Epithelial cell of esophagus (primary cell): ENCODE measurements at regions not wholly inside any gene's neighbourhood (a gene's known extent, or its start where the extent isn't known, plus 50 kb on each side); places are given as distances from the start of the nearest gene placed in this dataset.

ENCODE experiments used
- DNase-seq: peaks from one replicate; pipeline ENCODE4 v3.0.0; 2010; ENCODE audit warnings: low read depth
- H3K4me3 ChIP-seq: 2 replicates; pipeline ENCODE4 v1.5.1; 2011; ENCODE audit warnings: mild to moderate bottlenecking, low read length, control low read depth
- TF ChIP-seq, protein P1 (sequence below): IDR thresholded peaks from 2 replicates; pipeline ENCODE4 v1.5.1; 2011; ENCODE audit warnings: low read depth, mild to moderate bottlenecking, low read length, control low read depth, inconsistent platforms; ENCODE audit not compliant: insufficient read depth; ENCODE audit errors: missing control alignments

DNA sequence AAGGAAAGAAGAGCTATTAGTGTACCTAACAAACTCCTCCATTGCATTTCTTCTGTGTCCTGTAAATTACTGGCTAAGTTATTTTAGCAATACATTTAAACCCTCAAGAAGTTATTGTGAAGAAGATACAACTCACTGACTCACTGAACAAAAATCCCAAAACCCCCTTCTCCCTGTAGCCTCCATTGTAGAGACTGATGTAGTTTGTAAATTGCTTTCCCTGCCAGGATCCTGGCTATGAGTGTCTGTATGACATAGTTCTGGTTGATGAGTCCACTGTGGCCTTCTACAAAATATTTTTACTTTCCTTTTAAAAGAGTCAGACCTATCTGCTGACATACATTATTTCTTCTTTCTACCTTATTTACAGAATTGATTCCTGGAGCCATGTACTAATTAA, 155.6 kb downstream of the SLC6A15 start:
- DNase-seq = no peak
- TF ChIP-seq, protein P1, sequence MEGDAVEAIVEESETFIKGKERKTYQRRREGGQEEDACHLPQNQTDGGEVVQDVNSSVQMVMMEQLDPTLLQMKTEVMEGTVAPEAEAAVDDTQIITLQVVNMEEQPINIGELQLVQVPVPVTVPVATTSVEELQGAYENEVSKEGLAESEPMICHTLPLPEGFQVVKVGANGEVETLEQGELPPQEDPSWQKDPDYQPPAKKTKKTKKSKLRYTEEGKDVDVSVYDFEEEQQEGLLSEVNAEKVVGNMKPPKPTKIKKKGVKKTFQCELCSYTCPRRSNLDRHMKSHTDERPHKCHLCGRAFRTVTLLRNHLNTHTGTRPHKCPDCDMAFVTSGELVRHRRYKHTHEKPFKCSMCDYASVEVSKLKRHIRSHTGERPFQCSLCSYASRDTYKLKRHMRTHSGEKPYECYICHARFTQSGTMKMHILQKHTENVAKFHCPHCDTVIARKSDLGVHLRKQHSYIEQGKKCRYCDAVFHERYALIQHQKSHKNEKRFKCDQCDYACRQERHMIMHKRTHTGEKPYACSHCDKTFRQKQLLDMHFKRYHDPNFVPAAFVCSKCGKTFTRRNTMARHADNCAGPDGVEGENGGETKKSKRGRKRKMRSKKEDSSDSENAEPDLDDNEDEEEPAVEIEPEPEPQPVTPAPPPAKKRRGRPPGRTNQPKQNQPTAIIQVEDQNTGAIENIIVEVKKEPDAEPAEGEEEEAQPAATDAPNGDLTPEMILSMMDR = no peak
- no peak overlapping the region for H3K4me3 ChIP-seq

DNA sequence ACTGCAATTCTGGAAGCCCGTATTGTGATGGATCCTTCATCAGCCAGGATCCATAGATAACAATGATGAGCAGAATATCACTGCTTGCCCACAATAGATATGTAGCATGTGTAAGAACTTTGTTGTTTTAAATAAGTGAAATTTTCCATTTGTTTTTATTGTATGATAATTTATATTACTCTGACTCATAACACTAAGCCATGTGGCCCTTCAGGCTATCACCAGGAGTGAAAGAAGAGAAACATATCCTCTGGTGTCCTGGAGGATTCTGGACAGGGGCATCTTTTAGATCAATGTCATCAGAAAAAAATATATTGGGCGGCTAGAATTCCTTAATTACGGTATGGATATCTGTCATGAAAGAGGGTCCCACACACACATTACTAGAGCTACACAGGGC, 167.5 kb downstream of the SLC6A15 start:
- TF ChIP-seq, protein P1 = no peak
- DNase-seq = no peak
- no peak overlapping the region for H3K4me3 ChIP-seq

DNA sequence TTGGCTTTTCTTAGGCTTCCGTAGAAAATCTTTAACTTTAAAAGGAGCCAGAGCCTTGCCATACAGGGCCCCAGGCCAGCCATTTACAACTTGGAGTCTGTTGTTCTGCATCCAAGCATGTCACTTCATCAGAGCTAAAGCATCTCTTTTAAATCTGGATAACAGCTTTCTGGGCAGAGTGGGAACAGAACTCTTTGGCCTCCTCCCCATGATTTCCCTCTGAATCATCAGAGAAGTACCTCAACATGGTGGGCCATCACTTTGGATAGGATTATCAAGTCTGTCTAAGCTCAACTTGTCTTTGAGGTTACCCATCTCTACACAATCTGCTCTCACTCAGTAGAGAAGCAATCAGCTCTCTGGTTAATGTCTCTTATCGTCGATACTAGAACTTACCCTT, 170.9 kb downstream of the SLC6A15 start:
- DNase-seq = no peak
- TF ChIP-seq, protein P1 = no peak
- no peak overlapping the region for H3K4me3 ChIP-seq

DNA sequence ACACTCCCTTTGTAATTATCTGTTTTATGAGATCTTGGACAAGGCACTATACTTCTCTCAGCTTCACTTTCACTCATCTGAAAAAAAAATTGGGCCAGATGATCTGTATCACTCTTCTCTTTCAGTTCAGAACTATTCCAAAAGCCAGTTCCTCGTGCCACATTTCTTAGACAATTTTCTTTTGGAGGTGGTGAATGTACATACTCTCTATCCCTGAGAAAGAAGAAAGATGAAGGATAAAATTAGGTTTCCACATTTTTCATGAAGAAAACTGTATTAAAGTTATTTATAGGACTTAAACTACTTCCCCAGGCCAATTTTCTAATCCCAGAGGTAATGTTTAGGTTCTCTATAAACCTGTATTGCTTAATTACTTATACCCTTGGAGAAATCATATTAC, 171.6 kb downstream of the SLC6A15 start:
- H3K4me3 ChIP-seq = no peak overlapping the region
- TF ChIP-seq, protein P1 = no peak
- no peak for DNase-seq

DNA sequence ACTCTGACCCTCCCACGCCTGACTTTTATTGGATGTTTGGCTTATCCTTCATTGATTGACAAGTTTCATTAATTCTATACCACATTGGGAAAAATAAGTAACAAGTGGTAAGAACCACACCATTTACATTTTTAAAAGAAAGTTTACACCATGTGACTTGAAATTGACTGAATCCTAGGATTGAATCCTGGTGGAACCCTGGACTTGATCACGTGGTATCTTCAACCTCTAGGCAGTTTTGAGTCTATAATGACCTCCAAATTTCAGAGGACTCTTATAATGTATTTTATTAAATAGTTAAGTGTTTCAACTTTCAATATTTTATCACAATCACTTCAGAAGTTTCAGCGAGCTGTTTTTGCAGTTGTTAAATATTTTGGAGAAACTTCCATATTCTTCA, 172.0 kb downstream of the SLC6A15 start:
- TF ChIP-seq, protein P1 = no peak
- no peak for DNase-seq

DNA sequence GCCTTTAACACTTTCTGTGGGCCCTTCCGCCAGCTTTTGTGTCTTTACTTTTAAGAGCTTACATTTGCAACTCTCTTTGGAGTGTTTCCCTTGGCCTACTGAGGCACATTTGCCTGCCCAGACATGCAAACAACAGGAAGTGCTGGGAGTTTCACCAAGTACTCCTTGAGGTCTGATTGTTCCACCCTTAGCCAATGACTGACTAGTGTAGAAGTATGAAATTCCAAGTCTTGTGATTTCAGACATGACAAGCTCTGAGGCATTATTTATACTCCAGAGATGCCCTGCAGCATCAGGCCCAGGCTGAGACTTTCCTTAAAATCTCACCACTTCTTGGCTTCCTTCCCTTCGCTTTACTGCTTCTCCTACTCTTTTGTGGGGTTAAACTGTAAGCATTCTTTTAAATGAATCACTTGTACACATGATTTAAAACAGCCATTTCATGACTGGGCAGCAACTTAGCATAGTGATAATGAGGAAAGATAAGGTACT, 174.1 kb downstream of the SLC6A15 start:
- TF ChIP-seq, protein P1 = no peak
- no peak overlapping the region for H3K4me3 ChIP-seq
- DNase-seq = peak; percentile 91

More for the DNA sequence above, 172.0 kb downstream of the SLC6A15 start:
- no peak overlapping the region for H3K4me3 ChIP-seq

DNA sequence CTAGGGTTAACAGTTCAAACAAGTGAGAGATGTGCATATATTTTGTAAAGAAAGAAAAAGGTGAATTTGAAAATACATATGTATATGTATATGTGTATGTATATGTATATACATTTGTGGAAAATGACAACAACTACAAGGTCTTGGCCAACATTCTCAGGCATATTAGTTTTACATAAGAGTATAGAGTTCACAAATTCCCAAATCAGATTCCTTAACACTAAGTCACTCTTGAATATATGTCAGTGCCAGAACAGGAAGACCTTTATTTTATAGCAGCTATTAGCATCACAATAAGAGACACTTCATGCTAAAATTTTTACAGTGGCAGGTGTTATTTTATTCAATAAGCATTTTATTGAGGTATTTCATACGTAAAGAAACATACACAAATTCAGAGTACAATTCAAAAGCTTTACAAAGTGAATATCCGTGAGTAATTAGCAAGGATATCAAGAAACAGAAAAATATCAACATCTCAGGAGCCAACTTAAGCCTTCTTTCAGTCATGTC, 179.7 kb downstream of the SLC6A15 start:
- DNase-seq = peak; percentile 2
- TF ChIP-seq, protein P1 = no peak
- no peak overlapping the region for H3K4me3 ChIP-seq
